ENCODE measurements at regions not wholly inside any gene's neighbourhood (a gene's known extent, or its start where the extent isn't known, plus 50 kb on each side); places are given as distances from the start of the nearest gene placed in this dataset.

- TF ChIP-seq POLR2A (IDR thresholded peaks at IDR 0.05) (no peak), CTCF (IDR thresholded peaks at IDR 0.05) (no peak)
Observed at GRCh38 chr12:22812531-22812930, 187.6 kb downstream of the ETNK1 start.
